Osteocyte (in vitro differentiated cells): ENCODE measurements at regions not wholly inside any gene's neighbourhood (a gene's known extent, or its start where the extent isn't known, plus 50 kb on each side); places are given as distances from the start of the nearest gene placed in this dataset.

Experiments
- DNase-seq: peaks from one replicate; pipeline ENCODE4 v3.0.0; 2021; ENCODE audit warnings: mixed read lengths; ENCODE audit not compliant: unreplicated experiment; ENCODE audit errors: extremely low spot score
- H3K27ac Mint-ChIP-seq: one replicate; pipeline ENCODE4 v1.8.0; 2021; ENCODE audit warnings: mild to moderate bottlenecking, mixed read lengths; ENCODE audit not compliant: unreplicated experiment
- H3K27me3 Mint-ChIP-seq: one replicate; pipeline ENCODE4 v1.8.0; 2021; ENCODE audit warnings: mixed read lengths; ENCODE audit not compliant: unreplicated experiment
- H3K36me3 Mint-ChIP-seq: one replicate; pipeline ENCODE4 v1.8.0; 2021; ENCODE audit warnings: mixed read lengths; ENCODE audit not compliant: unreplicated experiment
- H3K4me1 Mint-ChIP-seq: one replicate; pipeline ENCODE4 v1.8.0; 2021; ENCODE audit warnings: mixed read lengths; ENCODE audit not compliant: unreplicated experiment
- H3K4me3 Mint-ChIP-seq: one replicate; pipeline ENCODE4 v1.8.0; 2021; ENCODE audit warnings: mild to moderate bottlenecking, moderate library complexity, mixed read lengths; ENCODE audit not compliant: unreplicated experiment
- H3K9me3 Mint-ChIP-seq: one replicate; pipeline ENCODE4 v1.8.0; 2021; ENCODE audit warnings: mixed read lengths; ENCODE audit not compliant: unreplicated experiment
- TF ChIP-seq, protein P1 (sequence below): fragments of 200-600 bp; sonication (generic); IDR thresholded peaks from 2 replicates; pipeline ENCODE4 v1.5.0; 2021; ENCODE audit warnings: antibody characterized with exemption, mild to moderate bottlenecking, moderate library complexity

DNA sequence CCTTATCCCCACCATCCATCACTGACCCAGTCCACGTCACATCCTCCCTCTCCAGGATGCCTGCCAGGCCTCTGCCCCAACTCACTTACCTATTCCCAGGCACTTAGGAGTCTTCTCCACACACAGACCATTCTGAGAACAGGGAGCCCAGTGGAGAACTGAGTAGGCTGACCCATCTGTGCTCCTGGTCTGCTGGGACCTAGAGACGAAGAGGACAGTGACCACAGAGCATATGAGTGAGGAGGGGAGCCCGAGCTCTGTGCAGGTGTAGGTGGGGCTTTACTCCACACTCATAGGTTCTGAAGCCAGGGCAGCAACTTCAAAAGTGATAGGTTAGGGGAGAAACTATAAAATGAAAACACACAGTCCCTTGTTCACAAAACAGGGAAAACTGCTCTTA is 130.0 kb downstream of the NDUFA10 start:
- Mint-ChIP-seq H3K4me3 (no peak overlapping the region), H3K4me1 (no peaks in the 10 kb centered on the region), H3K9me3 (no peaks in the 10 kb centered on the region), H3K27ac (no peak overlapping the region), H3K36me3 (no peaks in the 10 kb centered on the region), H3K27me3 (peaks cover 8% of the 10 kb centered on the region)
- DNase-seq, result peak; percentile 63
- TF ChIP-seq, protein P1, sequence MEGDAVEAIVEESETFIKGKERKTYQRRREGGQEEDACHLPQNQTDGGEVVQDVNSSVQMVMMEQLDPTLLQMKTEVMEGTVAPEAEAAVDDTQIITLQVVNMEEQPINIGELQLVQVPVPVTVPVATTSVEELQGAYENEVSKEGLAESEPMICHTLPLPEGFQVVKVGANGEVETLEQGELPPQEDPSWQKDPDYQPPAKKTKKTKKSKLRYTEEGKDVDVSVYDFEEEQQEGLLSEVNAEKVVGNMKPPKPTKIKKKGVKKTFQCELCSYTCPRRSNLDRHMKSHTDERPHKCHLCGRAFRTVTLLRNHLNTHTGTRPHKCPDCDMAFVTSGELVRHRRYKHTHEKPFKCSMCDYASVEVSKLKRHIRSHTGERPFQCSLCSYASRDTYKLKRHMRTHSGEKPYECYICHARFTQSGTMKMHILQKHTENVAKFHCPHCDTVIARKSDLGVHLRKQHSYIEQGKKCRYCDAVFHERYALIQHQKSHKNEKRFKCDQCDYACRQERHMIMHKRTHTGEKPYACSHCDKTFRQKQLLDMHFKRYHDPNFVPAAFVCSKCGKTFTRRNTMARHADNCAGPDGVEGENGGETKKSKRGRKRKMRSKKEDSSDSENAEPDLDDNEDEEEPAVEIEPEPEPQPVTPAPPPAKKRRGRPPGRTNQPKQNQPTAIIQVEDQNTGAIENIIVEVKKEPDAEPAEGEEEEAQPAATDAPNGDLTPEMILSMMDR, result no peak

DNA sequence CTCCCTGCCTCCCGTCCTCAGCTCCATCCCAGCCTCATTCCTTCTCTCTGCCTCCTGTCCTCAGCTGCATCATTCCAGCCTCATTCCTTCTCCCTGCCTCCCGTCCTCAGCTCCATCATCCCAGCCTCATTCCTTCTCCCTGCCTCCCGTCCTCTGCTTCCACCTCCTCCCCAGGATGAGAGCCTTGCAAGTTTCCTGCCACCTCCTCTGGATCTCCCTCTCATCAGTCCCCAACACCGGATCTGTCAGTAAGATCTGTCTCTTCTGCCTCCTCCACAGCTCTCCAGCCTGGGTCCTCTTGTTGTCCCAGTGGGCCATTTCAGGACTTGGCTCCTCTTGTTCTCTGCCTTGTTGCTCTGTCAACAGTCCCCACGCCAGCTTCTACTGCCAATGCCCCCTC is 130.9 kb downstream of the NDUFA10 start:
- Mint-ChIP-seq H3K4me3 (no peak overlapping the region), H3K4me1 (no peaks in the 10 kb centered on the region), H3K36me3 (no peaks in the 10 kb centered on the region), H3K9me3 (no peaks in the 10 kb centered on the region), H3K27ac (no peak overlapping the region), H3K27me3 (peaks cover 8% of the 10 kb centered on the region)
- TF ChIP-seq, protein P1, result no peak
- peak; percentile 67 for DNase-seq

DNA sequence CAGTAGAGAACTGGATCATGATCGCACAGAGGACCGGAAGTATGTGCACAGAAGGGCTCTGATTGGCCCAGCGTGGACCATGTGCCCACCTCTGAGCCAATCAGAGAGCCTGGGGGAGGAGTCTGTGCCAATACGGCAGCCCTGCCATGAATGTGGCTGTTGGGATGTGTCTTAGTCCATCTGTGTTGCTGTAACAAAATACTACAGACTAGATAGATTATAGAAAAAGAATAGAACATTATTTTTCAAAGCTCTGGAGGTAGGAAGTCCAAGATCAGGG is 132.0 kb downstream of the NDUFA10 start:
- peaks cover 8% of the 10 kb centered on the region for H3K27me3 Mint-ChIP-seq
- no peak overlapping the region for H3K4me3 Mint-ChIP-seq
- TF ChIP-seq, protein P1, result no peak
- no peaks in the 10 kb centered on the region for H3K9me3 Mint-ChIP-seq
- DNase-seq, result no peak
- H3K27ac Mint-ChIP-seq, result no peak overlapping the region
- no peaks in the 10 kb centered on the region for H3K4me1 Mint-ChIP-seq
- H3K36me3 Mint-ChIP-seq, result no peaks in the 10 kb centered on the region

DNA sequence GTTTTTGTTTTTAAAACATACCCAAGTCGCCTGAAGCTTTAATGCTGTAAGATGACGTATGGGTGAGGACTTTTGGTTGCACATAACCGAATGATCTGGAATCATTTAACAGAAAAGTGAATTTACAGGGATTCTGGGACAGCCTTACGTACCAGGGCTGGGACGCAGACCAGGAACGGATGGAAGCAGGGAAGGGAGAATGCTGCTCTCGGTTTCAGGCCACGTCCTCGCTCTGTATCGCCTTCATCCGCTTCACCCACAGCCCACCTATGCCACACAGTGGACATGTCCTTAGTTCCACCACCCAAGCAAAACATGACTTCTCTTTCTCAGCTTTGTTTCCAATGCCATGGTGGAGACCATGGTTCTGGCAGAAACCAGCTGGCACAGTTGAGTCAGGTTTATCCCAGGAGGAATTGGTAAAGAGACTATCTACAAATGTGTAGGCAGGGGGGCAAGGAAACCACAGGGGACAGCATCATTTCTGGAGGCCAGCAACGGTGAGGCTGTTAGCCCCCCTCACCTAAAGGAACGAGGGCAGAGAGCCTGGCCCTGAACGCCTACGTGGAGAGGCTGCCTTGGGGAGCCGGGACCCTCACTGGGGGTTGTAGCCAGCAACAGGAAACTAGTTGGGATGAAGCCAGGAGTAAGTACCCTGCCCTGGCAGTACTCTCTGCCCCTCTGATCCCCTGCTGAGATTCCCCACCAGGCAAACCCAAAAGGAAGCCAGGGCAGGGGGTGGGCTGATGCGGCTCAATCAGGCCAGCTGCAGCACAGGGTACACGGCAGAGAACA is 132.5 kb downstream of the NDUFA10 start:
- no peak overlapping the region for H3K4me3 Mint-ChIP-seq
- H3K36me3 Mint-ChIP-seq, result no peaks in the 10 kb centered on the region
- no peaks in the 10 kb centered on the region for H3K4me1 Mint-ChIP-seq
- TF ChIP-seq, protein P1, result no peak
- no peak overlapping the region for H3K27ac Mint-ChIP-seq
- H3K9me3 Mint-ChIP-seq, result no peaks in the 10 kb centered on the region
- peaks cover 11% of the 10 kb centered on the region for H3K27me3 Mint-ChIP-seq
- peak; percentile 70 for DNase-seq

DNA sequence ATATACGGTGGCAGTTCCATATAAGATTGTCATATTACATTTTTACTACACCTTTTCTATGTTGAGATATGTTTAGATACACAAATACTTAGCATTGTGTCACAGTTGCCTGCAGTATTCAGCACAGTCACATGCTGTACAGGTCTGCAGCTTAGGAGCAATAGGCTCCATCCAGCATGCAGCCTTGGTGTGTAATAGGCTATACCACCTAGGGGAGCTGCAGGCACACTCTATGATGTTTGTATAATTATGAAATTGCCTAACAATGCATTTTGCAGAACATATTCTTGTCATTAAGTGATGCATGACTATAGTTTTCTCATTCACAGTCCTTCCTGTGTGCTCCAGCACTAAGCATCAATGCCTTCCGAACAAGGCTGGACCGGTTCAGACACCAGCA is 133.4 kb downstream of the NDUFA10 start:
- H3K9me3 Mint-ChIP-seq, result peaks cover 7% of the 10 kb centered on the region
- H3K27me3 Mint-ChIP-seq, result peaks cover 13% of the 10 kb centered on the region

More for the DNA sequence above, 133.4 kb downstream of the NDUFA10 start:
- H3K4me3 Mint-ChIP-seq, result no peak overlapping the region
- DNase-seq, result peak; percentile 40
- H3K36me3 Mint-ChIP-seq, result no peaks in the 10 kb centered on the region
- TF ChIP-seq, protein P1, result no peak
- H3K27ac Mint-ChIP-seq, result no peak overlapping the region
- H3K4me1 Mint-ChIP-seq, result no peaks in the 10 kb centered on the region
